Keratinocyte (primary cell): ENCODE measurements at regions not wholly inside any gene's neighbourhood (a gene's known extent, or its start where the extent isn't known, plus 50 kb on each side); places are given as distances from the start of the nearest gene placed in this dataset.

Source experiments
- CTCF ChIP-seq, 3 experiments: IDR thresholded peaks in 1 of 3; conservative IDR thresholded peaks in 1 of 3; optimal IDR thresholded peaks in 1 of 3; 2 replicates in 2 of 3; 3 replicates in 1 of 3; pipeline versions ENCODE3 to v1.5.1; 2011; ENCODE audit warnings: low read length in 3 of 3, mild to moderate bottlenecking in 3 of 3, moderate library complexity in 2 of 3, control low read depth in 1 of 3, inconsistent platforms in 1 of 3; ENCODE audit not compliant: insufficient read depth in 2 of 3; ENCODE audit errors: extremely low read depth in 1 of 3
- EZH2 ChIP-seq: IDR thresholded peaks from one replicate; pipeline ENCODE4 v1.6.1; 2012; ENCODE audit warnings: inconsistent platforms, mild to moderate bottlenecking, low read length, moderate library complexity

- no peak for TF ChIP-seq EZH2
- TF ChIP-seq CTCF (optimal IDR thresholded peaks at IDR 0.05 in 1 of 3, IDR thresholded peaks at IDR 0.05 in 1 of 3, conservative IDR thresholded peaks at IDR 0.05 in 1 of 3; ENCODE audit: extremely low read depth in 1 of 3, insufficient read depth in 2 of 3, low read length in 3 of 3): no peak
Observed at GRCh38 chr3:80677796-80678195, 910.0 kb upstream of the ROBO1 start.
